C1 segment of cervical spinal cord (tissue), 14 donors: ENCODE measurements at regions not wholly inside any gene's neighbourhood (a gene's known extent, or its start where the extent isn't known, plus 50 kb on each side); places are given as distances from the start of the nearest gene placed in this dataset.

ENCODE experiments used
- DNase-seq, 14 donors: peaks; one replicate each; lab custom pipeline; 2025; lab: John Stamatoyannopoulos, UW

DNA sequence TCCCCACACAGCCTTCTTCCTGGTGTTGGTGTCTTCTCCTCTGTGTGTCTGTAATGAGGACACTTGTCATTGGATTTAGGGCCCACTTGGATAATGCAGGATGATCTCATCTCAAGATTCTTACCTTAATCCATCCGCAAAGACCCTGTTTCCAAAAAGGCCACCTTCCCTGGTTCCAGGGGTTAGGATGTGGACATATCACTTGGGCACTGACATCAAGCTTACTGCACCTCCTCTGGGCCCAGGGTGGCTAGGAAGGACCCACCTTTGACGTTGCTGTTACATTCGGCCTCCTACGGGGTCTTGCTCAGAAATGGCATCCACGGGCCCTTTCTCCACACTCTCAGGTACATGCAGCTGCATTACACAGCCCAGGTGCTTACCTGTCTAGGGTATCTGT lies 535.9 kb downstream of the BRD1 start:
- no peak for DNase-seq

DNA sequence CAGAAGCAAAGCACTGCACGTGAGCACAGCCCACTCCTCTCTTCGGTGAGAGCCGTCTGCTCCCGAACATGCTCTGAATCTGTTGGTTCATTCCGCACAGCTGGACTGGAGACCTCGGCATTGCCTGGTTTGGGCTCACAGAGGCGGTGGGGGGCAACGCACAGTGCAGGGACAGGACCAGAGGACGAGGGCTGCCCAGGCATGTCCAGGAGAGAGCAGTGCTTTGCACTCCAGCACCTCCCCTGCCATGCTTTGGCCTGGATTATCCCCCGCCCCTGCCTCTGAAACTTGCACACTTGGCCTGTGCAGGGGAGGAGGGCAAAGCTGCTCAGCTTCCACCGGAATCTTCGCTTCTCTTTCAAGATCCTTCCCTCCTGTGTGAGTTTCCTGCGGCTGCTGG lies 536.5 kb downstream of the BRD1 start:
- no peak for DNase-seq

DNA sequence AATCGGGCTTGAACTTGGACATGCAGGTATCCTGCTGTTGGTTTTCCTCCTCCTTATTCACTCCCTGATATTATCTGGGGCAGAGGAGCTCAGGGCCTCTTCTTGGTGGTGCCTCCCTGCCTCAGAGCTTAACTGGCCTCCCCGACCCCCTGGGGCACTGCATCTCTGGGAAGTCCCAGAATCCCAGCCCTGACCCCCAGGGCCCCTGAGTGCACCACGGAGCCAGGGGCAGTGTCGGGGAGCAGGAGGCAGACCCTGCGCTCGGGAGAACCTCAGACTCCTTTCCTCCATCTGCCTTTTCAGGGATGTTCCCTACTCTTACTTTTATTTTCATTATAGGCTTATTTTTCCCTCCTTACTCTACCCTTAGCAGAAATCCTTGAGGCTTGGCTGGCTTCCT lies 537.0 kb downstream of the BRD1 start:
- no peak for DNase-seq

DNA sequence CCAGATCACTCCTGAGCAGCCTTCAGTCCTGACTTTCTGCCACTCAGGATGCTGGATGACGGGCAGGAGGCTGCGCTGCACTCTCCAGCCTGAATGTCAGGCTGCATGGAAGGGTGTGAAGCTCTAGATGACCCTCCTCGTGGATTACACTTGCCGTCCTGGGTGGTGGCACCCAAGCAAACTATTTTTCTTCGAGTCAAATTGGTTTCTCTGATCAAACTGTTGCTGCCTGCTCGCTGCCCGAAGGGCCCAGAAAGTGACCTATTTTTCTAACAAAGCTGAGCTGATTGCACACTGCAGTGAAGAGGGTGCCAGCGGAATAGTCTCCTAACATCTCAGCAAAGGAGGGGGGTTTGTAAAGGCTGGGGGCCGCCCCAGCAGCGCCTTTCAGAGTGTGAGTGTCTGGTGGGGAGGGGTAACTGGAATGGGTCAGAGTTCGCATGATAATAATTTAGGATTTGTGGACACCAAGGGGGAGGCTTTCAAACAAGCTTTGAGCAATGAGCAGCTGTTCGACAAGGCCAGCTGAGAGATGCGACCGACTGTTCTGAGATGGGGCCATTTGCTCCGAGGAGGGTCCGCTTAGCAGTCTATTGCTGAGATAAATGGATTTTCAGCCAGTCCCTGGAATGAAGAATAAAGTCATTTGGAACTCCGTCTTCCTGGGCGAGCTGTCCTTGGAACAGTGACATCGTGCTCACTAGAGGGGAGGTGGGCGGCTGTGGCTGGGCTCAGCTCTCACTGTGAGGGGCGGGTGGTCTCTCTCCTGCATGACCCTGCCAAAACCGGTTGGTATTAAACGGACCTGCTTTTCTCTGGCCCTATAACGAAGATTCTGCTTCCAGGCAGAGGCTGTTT lies 537.6 kb downstream of the BRD1 start:
- no peak for DNase-seq

DNA sequence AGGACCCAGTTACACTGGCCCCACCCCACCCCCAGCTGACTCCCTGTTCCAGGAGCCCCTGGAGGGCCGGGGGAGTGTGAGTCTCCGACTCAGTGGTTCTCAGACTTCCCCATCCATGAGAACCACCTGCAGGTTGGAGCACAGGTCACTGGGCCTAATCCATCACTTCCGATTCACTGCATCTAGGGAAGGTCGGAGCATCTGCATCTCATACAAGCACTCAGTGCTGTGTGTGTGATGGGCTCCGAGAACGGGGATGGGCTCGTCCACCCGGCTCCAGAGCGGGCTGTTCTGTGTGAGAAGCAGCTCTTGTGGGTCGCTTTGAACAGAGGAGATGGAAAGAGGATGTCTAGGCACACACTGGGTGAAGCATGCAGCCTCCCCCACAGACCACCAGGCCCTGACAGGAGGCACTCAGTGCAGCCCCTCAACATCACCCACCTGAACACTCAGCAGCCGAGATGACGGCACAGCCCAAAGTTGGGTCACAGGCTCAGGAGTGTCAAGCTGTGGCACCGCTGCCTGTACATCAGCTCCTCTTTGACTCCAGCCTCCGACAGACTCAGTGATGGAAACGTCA lies 541.4 kb downstream of the BRD1 start:
- no peak for DNase-seq

DNA sequence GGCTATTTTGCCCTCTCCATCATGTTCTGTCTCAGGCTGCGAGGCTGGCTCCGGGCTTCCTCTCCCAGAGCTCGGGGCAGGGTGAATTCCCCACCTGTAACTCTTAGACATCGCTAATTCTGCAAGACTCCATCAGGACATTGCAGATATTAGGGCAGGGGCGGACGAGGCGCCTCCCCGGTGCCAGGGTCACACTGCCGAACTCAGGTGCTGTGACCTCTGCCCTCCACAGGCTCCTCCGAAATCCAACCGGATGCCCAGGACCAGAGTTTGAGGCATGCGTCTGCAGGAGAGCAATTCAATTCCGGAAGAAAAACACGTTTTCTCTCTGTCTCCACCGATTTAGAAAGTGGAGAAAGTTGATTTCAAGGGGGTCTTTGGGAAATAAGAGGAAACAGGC lies 542.7 kb downstream of the BRD1 start:
- DNase-seq = no peak

DNA sequence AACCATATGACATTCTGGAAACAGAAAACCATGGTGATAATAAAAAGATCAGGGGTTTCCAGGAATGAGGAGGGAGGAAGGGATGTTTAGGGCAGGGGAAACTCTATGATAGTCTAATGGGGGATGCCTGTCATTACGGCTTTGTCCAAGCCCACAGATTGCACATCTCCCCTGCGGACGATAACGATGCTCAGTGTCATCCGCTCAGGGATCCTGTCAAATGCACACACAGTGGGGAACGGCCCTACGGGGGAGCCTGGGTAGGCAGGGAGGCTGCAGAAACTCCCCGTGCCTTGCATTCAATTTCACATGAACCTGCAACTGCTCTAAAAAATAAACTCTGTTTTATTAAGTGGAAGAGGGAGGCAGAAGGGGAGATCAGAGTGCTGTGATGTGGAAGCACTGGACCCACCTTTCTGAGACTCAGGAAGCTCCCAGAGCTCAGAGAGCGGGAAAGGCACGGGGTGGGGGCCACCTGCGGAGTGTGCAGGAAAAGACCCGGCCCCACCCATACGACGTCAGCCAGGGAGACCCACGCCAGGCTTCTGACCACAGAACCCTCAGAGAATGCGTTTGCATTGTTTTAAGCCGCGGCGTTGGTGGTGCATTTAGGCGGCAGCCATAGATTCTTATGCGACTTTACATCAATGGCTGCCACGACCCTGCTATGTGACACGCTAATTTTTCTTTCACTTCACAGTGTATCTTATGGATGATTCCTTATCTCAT lies 543.5 kb downstream of the BRD1 start:
- no peak for DNase-seq

DNA sequence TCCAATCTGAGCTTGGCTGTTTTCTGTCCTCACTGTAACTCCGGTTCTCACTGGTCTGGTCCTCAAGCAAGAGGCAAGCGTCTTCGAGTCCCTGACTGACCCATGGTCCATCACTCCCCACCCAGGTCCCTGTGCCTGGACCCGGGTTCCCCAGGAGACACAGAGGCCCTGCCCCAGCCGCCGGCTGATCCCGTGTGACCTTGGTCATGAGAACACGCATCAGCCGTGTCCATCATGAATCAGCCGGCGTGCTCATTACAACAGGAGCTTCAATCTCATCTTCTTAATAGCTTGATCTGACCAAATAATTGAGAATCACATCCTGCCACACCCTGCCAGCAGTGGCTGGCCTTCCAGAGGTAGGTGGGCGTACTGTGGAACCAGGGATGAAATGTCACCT lies 545.1 kb downstream of the BRD1 start:
- DNase-seq = no peak

DNA sequence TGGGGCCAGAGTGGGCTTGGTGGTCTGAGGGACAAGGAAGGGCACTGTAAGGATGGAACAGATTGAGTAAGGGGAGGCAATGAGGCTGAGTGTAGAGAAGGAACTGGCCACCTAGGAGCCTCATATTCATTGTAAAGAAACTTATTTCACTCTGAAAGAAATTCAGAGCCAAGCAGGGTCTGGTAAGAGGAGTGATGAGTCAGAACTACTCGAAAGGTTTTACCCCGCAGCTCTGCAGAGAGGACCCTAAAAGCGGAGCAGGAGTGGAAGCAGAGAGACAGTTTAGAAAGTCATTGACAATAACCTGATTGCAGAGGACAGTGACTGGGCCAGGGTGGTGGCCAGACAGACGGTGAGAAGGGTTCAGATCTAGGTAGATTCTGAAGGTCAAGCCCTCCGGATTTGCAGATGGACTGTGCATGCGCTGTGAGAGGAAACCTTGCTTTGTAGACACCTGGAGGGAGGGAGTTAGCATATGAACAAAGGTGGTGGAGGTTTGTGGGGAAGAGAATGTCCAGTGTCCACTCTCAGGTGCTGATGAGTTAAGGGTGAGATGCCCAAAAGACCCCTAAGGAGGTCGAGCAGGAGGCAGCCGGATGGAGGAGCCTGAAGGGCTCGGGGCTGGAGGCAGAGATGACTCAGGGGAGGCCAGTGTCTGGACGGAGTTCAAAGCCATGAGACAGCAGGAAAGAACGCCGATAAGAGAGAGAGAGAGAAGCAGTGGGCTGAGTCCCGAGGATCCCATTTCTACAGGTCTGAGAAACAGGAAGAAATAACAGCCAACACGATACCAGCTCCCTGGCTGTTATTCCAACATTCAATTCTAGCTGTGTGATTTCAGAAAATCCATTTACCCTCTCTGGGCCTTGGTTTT lies 546.0 kb downstream of the BRD1 start:
- DNase-seq = no peak

DNA sequence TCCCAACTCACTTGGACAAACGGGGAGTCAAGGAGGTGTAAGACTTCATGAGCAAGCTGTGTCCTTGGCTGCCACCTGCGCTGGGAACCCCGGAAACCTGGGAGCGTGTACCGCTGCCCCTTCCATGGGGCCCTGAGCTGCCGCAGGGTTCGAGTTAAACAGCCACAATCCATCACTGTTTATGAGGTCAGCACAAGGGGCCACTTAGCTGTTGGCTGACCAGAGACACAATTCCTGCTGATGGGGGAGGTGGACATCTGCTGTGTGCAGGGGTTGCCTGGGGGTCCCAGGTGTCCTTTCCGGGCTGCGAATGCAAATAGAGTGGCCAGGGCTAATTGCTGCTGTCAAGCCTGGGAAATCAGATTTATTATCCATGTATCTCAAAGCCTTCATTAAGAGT lies 549.3 kb downstream of the BRD1 start:
- DNase-seq = no peak

DNA sequence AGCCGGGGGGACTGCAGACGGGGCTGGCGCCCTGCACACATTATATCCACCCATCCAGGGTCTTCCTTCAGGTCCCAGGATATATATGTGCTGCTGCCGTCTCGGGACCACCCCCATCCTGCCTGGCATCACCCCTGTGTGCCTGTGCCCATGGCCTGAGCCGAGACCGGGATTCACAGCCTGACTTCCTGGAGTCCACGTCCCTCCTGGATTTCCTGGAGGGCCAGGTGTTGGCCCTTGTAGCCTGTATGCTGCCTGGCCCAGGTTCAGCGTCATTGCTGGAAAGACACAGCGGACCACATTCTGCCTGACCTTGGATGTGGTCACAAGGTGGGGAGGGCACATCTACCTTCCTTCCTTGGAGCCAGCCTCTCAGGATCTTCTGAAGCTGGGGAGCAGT lies 551.1 kb downstream of the BRD1 start:
- no peak for DNase-seq

DNA sequence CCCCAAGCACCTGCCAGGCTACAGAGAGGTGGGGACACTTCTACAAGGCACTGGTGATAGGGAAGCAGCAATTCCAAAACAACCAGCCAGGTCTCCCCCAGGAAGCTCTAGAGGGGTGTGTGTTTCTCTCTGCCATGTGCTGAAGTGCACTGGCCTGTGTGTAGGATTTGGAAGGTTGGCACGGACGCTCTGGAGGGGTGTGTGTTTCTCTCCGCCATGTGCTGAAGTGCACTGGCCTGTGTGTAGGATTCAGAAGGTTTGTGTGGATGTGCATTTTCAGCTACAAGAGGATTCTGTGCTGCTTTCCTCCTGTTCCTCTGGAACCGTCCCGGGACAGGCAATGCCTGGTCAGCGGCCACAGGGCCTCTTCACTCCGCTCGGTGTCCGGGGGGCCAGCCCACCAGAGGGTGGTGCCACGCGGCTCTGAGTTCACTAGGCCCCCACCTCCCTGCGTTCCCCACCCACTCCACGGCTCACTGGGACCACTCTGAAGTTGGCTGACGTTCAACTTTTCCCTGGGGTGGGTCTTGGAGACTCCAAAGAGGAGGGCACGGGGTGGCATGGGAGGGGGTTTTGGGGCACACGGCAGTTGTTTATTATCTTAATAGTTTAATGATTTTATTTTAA lies 552.8 kb downstream of the BRD1 start:
- no peak for DNase-seq

DNA sequence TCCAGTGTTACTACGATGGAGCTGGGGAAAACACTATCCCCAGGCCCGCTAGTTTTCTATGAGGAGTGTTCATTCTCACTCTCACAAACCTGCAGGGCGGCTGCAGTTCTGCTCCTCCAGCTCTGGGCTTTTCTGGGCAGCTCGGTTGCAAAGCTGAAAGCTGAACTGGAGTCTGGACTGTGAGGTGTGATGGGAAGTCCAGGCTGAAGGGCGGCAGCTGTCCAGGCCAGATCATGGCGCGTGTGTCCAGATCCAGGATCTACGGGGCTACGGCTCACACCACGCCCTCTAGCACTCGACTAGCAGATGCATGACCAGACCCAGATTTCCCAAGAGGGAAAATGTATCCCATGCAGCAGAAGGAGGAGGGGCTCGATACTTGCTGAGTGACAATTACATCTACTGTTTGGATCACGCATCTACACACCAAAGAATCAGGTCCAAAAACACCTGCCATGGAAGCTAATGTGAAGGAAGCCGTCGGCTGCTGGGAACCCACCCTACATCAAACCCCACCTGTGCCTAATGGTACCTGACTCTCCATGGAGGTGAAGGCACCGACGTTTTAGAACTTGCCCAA lies 555.0 kb downstream of the BRD1 start:
- DNase-seq = no peak

DNA sequence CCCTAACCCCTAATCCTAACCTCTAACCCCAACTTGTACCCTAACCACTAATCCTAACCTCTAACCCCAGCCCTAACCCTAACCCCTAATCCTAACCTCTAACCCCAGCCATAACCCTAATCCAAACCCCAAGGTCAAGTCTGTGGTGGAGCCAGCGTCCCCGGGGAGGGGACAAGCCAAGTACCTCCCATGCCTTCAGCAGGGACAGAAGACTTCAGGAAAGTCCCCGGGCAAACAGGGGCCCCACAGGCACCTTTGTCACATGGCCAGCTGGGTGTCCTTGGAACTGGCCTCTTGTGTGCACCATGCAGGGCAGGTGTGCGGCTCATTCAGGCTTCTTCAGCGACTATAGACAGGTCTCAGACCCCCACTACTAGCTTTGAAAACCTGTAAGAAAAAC lies 555.8 kb downstream of the BRD1 start:
- no peak for DNase-seq

DNA sequence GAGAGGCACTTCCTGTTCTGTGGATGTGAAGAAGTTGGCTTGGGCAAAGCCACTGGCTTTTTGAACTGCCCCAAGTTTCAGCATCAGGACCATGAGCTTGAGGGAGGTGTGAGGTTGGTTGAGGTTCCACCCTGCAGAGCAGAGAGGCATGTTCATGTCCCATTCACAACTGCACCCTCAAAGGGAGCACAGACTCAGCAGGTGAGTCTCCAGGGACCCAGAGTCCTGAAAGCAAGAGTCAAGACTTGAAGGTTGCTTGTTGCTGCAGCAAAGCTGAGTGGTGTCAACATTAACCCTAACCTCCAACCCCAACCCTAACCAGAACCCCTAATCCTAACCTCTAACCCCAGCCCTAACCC lies 556.3 kb downstream of the BRD1 start:
- no peak for DNase-seq

DNA sequence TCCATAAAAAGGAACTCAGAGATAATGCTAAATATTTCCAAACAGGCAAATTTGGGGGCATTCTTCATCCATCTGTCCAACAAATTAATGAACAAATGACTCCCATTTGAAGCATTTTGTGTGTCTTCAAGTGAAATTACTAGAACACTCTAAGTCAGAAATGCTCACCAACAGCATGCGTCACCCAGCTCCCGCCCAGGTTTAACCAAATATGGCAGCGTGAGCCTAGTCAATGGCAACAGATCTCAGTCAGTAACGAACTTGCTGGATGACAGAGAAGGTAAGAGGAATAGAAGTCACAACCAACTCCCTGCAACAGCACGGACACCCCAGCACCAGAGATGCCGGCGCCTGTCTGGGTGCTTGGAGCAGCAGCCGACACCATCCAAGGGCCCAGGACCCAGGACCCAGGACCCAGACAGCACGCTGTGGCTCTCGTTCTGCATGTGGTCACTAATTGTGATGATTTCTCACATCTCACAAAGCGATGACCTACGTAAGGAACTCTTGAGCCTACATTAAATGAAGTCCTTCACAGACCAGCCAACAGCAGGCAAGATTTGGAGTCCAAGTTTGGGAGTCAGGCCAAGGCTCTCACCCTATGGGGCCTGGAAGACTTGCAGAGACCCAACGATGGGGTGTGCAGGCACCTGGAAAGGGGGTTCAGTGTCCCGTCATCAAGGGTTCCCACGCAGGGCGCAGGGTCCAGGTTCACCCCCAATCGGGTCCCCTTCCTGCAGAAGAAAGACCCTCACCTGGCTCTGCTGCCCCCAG lies 556.9 kb downstream of the BRD1 start:
- no peak for DNase-seq

DNA sequence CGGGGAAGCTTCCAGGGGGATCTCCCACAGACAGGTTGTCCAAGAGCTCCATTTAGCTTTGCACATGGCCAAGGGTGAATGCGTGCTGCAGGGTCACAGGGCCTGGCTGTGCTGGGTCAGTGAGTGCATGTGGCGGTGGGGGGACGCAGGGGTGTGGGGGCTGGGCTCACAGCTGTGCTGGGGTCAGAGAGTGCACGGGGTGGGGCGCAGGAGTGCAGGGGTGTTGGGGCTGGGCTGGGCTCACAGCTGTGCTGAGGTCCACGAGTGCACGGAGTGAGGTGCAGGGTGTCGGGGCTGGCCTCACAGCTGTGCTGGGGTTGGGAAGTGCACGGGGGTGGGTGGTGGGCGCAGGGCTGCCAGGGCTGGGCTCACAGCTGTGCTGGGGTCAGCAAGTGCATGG lies 557.7 kb downstream of the BRD1 start:
- DNase-seq = no peak

DNA sequence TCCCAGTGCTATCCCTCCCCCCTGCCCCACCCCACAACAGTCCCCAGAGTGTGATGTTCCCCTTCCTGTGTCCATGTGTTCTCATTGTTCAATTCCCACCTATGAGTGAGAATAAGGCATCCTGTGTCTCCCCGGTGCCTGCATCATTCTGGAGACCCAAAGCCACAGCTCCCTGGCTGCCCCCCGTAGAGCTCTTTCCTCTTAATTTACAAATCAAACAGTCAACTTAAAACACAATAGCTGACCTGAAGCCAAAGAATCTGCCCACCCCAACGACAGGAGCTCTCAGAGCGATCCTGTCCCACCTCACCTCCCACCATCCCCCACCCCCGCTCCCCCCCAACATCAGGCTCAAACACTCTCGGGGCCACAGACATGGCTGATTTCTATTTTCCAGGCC lies 558.3 kb downstream of the BRD1 start:
- DNase-seq = no peak

DNA sequence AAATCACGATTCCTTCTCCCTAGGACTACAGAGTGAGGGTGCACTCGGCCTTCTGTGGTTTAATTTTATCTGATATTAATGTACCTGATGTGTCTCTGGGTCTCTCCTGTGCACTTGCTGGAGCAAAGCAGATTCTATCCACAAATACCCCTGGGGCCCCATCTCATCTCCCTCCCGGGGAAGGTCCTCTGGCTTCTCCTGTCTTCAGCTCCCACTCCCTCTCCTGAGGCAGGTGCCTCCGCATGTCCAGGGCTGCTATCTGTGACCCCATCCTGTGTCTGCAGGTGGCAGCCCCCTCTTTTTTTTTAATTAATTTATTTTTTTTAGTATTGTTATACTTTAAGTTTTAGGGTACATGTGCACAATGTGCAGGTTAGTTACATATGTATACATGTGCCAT lies 558.7 kb downstream of the BRD1 start:
- DNase-seq = no peak

DNA sequence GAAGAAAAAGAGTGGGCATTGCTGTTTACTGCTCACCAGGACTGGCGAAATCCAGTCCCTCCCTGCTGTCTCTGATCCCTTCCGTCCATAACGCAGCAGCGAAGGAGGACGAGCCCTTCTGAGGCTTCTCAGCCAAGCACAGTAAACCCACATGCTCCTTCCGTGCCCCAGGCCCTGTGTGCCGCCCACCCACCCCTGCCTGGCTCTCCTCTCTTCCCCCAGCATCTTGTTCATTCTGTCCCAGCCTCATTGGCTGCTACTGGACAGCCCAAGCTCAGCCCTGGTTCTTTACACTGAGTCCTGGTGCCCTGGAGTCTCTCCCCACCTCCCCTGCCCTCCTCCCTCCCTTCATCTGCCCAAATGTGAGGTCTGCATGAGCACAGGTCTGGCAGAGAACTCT lies 559.7 kb downstream of the BRD1 start:
- DNase-seq = no peak
